ENCODE measurements at regions not wholly inside any gene's neighbourhood (a gene's known extent, or its start where the extent isn't known, plus 50 kb on each side); places are given as distances from the start of the nearest gene placed in this dataset.

DNA sequence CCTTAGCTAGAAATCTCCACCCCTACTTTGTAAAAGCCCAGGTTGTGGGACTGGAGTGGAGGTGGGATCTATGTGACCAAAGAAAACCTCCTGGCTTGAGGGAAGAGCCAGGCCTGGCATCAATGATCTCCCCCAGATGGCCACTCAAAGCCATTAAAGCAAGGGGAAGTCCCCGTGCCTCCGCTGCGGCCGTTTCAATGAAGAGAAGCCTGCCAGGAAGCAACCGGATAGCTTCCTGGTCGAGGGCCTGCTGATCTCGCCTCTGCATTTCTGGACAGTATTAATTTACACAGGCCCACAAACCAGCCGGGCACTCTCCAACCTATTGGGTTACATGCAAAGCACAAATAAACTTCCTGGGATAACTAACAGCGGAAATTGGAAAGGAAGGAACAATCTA, 160.5 kb upstream of the MSX2 start:
- Histone ChIP-seq H3K4me2 (ENCODE audit: insufficient read depth, low read length) (no peak overlapping the region), H3K79me2 (ENCODE audit: control insufficient read depth, insufficient read depth, low read length) (no peaks in the 10 kb centered on the region), H4K20me1 (replicated peaks; ENCODE audit: control insufficient read depth, extremely low read depth, insufficient read depth, low read length) (no peaks in the 10 kb centered on the region), H3K36me3 (ENCODE audit: control insufficient read depth in 2 of 2, extremely low read depth in 1 of 2, insufficient read depth in 2 of 2, low read length in 2 of 2) (no peaks in the 10 kb centered on the region), H3K4me3 (replicated peaks in 1 of 3; ENCODE audit: insufficient read depth in 1 of 3, low read depth in 1 of 3, low read length in 3 of 3) (no peak overlapping the region), H2AFZ (ENCODE audit: low read depth, low read length) (no peak overlapping the region), H3K27ac (ENCODE audit: insufficient read depth, low read depth, low read length) (no peak overlapping the region), H3K27me3 (ENCODE audit: control insufficient read depth in 2 of 2, insufficient read depth in 2 of 2, low read length in 2 of 2) (no peaks in the 10 kb centered on the region), H3K9me3 (replicated peaks; ENCODE audit: control insufficient read depth, insufficient read depth, low read length) (peaks cover 2% of the 10 kb centered on the region), H3K4me1 (ENCODE audit: control insufficient read depth, extremely low read depth, insufficient read depth, low read length) (no peaks in the 10 kb centered on the region), H3K9me1 (replicated peaks; ENCODE audit: control insufficient read depth, extremely low read depth, insufficient read depth, low read length) (no peaks in the 10 kb centered on the region), H3K9ac (replicated peaks; ENCODE audit: extremely low read depth, insufficient read depth, low read length) (no peak overlapping the region)
- TF ChIP-seq, protein P1, sequence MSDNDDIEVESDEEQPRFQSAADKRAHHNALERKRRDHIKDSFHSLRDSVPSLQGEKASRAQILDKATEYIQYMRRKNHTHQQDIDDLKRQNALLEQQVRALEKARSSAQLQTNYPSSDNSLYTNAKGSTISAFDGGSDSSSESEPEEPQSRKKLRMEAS (IDR thresholded peaks at IDR 0.05; ENCODE audit: insufficient read depth, insufficient read length), result no peak
- TF ChIP-seq POLR2A (IDR thresholded peaks at IDR 0.05; ENCODE audit: low read depth, low read length) (no peak), POLR2AphosphoS5 (IDR thresholded peaks at IDR 0.05; ENCODE audit: insufficient read depth, low read depth, low read length) (no peak), FOS (IDR thresholded peaks at IDR 0.05; ENCODE audit: borderline replicate concordance, insufficient read depth, low read length) (no peak), JUN (IDR thresholded peaks at IDR 0.05; ENCODE audit: borderline replicate concordance, insufficient read depth, insufficient read length, low read depth) (no peak), GATA2 (IDR thresholded peaks at IDR 0.05; ENCODE audit: insufficient read depth, insufficient read length, low read depth, low read length) (no peak), EZH2 (IDR thresholded peaks at IDR 0.05; ENCODE audit: borderline replicate concordance, low read depth, low read length, severe bottlenecking) (no peak), MYC (IDR thresholded peaks at IDR 0.05; ENCODE audit: low read depth, low read length) (no peak)
- TF ChIP-seq, protein P2, sequence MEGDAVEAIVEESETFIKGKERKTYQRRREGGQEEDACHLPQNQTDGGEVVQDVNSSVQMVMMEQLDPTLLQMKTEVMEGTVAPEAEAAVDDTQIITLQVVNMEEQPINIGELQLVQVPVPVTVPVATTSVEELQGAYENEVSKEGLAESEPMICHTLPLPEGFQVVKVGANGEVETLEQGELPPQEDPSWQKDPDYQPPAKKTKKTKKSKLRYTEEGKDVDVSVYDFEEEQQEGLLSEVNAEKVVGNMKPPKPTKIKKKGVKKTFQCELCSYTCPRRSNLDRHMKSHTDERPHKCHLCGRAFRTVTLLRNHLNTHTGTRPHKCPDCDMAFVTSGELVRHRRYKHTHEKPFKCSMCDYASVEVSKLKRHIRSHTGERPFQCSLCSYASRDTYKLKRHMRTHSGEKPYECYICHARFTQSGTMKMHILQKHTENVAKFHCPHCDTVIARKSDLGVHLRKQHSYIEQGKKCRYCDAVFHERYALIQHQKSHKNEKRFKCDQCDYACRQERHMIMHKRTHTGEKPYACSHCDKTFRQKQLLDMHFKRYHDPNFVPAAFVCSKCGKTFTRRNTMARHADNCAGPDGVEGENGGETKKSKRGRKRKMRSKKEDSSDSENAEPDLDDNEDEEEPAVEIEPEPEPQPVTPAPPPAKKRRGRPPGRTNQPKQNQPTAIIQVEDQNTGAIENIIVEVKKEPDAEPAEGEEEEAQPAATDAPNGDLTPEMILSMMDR (IDR thresholded peaks at IDR 0.05; ENCODE audit: extremely low read depth in 1 of 2, insufficient read depth in 1 of 2, low read depth in 1 of 2, low read length in 2 of 2), result no peak
- ChIA-PET POLR2A (no interaction called here), CTCF (no interaction called here)
- intact Hi-C loops (cut with micrococcal nuclease) (no loop called here), dilution Hi-C loops (cut with MboI; ENCODE audit: extremely low pct_ligation_motif_present, low sequenced_read_pairs) (no loop called here)
- no TSS peak for BruUV-seq (replicated peaks)
- DNase-seq (ENCODE audit: low read depth, low spot score), result no peak
- FAIRE-seq, result no peak
